CD4-positive, alpha-beta memory T cell (primary cell): ENCODE measurements at regions not wholly inside any gene's neighbourhood (a gene's known extent, or its start where the extent isn't known, plus 50 kb on each side); places are given as distances from the start of the nearest gene placed in this dataset.

ENCODE experiments used
- CTCF ChIA-PET: fragments of 350-600 bp; sonication (Branson Sonifier 250); formaldehyde crosslinking; loops from one replicate; lab custom pipeline; 2021; ENCODE audit warnings: inconsistent platforms; ENCODE audit not compliant: partially characterized antibody; lab: Charles Lee
- POLR2A ChIA-PET: fragments of 350-600 bp; sonication (Branson Sonifier 250); formaldehyde crosslinking; loops from one replicate; lab custom pipeline; 2021; ENCODE audit not compliant: partially characterized antibody; lab: Charles Lee
- DNase-seq, 5 donors: peaks; one replicate each; pipeline versions ENCODE4 v3.0.0 to v3.0.0-alpha.2; 2020 to 2022; ENCODE audit warnings: mixed read lengths in 1 of 5
- H3K27ac ChIP-seq: one replicate; pipeline ENCODE4 v1.7.0; 2013; ENCODE audit warnings: low read depth, low read length
- H3K27me3 ChIP-seq: 2 replicates; pipeline ENCODE4 v1.7.0; 2013; ENCODE audit warnings: mild to moderate bottlenecking, low read length, moderate library complexity; ENCODE audit not compliant: insufficient read depth
- H3K36me3 ChIP-seq: 2 replicates; pipeline ENCODE4 v1.7.0; 2013; ENCODE audit warnings: mild to moderate bottlenecking, low read length, moderate library complexity; ENCODE audit not compliant: insufficient read depth
- H3K4me1 ChIP-seq: 2 replicates; pipeline ENCODE4 v1.7.0; 2013; ENCODE audit warnings: mild to moderate bottlenecking, low read length, moderate library complexity; ENCODE audit not compliant: insufficient read depth
- H3K4me3 ChIP-seq, 2 donors: one replicate each; pipeline ENCODE4 v1.7.0; 2013; ENCODE audit warnings: low read length in 2 of 2, mild to moderate bottlenecking in 1 of 2
- H3K9me3 ChIP-seq, 2 donors: one replicate each; pipeline ENCODE4 v1.7.0; 2013; ENCODE audit warnings: low read length in 2 of 2, control low read depth in 1 of 2; ENCODE audit not compliant: control insufficient read depth in 1 of 2
- H3K27ac Mint-ChIP-seq, 7 donors: one replicate each; pipeline ENCODE4 v1.8.0; 2020 to 2021; ENCODE audit warnings: mixed read lengths in 7 of 7, mild to moderate bottlenecking in 6 of 7, inconsistent platforms in 3 of 7, moderate library complexity in 3 of 7
- H3K27me3 Mint-ChIP-seq, 2 donors: one replicate each; pipeline ENCODE4 v1.8.0; 2020 to 2021; ENCODE audit warnings: mixed read lengths in 2 of 2
- H3K36me3 Mint-ChIP-seq, 2 donors: one replicate each; pipeline ENCODE4 v1.8.0; 2020 to 2021; ENCODE audit warnings: mixed read lengths in 2 of 2, inconsistent platforms in 1 of 2, mild to moderate bottlenecking in 1 of 2
- H3K4me1 Mint-ChIP-seq, 4 donors: one replicate each; pipeline ENCODE4 v1.8.0; 2020 to 2021; ENCODE audit warnings: mixed read lengths in 4 of 4, mild to moderate bottlenecking in 1 of 4
- H3K4me3 Mint-ChIP-seq, 8 donors: one replicate each; pipeline ENCODE4 v1.8.0; 2020 to 2021; ENCODE audit warnings: mixed read lengths in 8 of 8, mild to moderate bottlenecking in 7 of 8, moderate library complexity in 6 of 8, inconsistent platforms in 3 of 8
- H3K9me3 Mint-ChIP-seq, 8 donors: one replicate each; pipeline ENCODE4 v1.8.0; 2020 to 2021; ENCODE audit warnings: mixed read lengths in 8 of 8, mild to moderate bottlenecking in 5 of 8, inconsistent platforms in 3 of 8, moderate library complexity in 1 of 8
- intact Hi-C: fragments of 100-400 bp; cut with micrococcal nuclease; formaldehyde crosslinking; loops from one replicate; pipeline ENCODE4 v1.15.1; 2023

- no peak for DNase-seq
- Mint-ChIP-seq H3K4me1 (no peaks in the 10 kb centered on the region), H3K36me3 (no peaks in the 10 kb centered on the region), H3K27me3 (peaks cover 4 to 5% of the 10 kb centered on the region in 2 donors), H3K4me3 (no peak overlapping the region), H3K9me3 (no peaks in the 10 kb centered on the region), H3K27ac (no peak overlapping the region)
- ChIA-PET POLR2A (no interaction called here), CTCF (no interaction called here)
- H3K27ac ChIP-seq, result no peak overlapping the region
- H3K27me3 ChIP-seq, result no peaks in the 10 kb centered on the region
- H3K4me3 ChIP-seq, result no peak overlapping the region
- intact Hi-C loops, result no loop called here
- no peaks in the 10 kb centered on the region for H3K4me1 ChIP-seq
- no peaks in the 10 kb centered on the region for H3K36me3 ChIP-seq
- H3K9me3 ChIP-seq, result no peaks in the 10 kb centered on the region
Observed at GRCh38 chr2:215517391-215517790, 81.5 kb upstream of the FN1 start.

GRCh38 chr2:215514516-215514915 lies 78.6 kb upstream of the FN1 start:
- no peak overlapping the region for H3K4me3 Mint-ChIP-seq
- ChIA-PET CTCF (no interaction called here), POLR2A (no interaction called here)
- H3K9me3 Mint-ChIP-seq, result no peaks in the 10 kb centered on the region
- no peak for DNase-seq
- no peak overlapping the region for H3K27ac ChIP-seq
- intact Hi-C loops, result no loop called here
- H3K4me3 ChIP-seq, result no peak overlapping the region
- no peaks in the 10 kb centered on the region for H3K4me1 ChIP-seq
- peaks cover 4 to 5% of the 10 kb centered on the region in 2 donors for H3K27me3 Mint-ChIP-seq
- H3K27me3 ChIP-seq, result no peaks in the 10 kb centered on the region
- no peaks in the 10 kb centered on the region for H3K4me1 Mint-ChIP-seq
- no peaks in the 10 kb centered on the region for H3K36me3 Mint-ChIP-seq
- no peak overlapping the region for H3K27ac Mint-ChIP-seq
- H3K9me3 ChIP-seq, result no peaks in the 10 kb centered on the region
- H3K36me3 ChIP-seq, result no peaks in the 10 kb centered on the region

GRCh38 chr2:215511454-215512346 lies 75.8 kb upstream of the FN1 start:
- H3K4me3 Mint-ChIP-seq, result no peak overlapping the region
- H3K9me3 Mint-ChIP-seq, result no peaks in the 10 kb centered on the region
- intact Hi-C loops, result no loop called here
- H3K27ac Mint-ChIP-seq, result no peak overlapping the region
- ChIA-PET CTCF (no interaction called here), POLR2A (no interaction called here)
- H3K4me1 ChIP-seq, result no peaks in the 10 kb centered on the region
- no peak overlapping the region for H3K4me3 ChIP-seq
- H3K9me3 ChIP-seq, result no peaks in the 10 kb centered on the region
- no peaks in the 10 kb centered on the region for H3K36me3 Mint-ChIP-seq
- no peaks in the 10 kb centered on the region for H3K36me3 ChIP-seq
- no peak for DNase-seq
- no peak overlapping the region for H3K27ac ChIP-seq
- H3K4me1 Mint-ChIP-seq, result no peaks in the 10 kb centered on the region
- no peaks in the 10 kb centered on the region for H3K27me3 ChIP-seq
- H3K27me3 Mint-ChIP-seq, result peaks cover 2 to 4% of the 10 kb centered on the region in 2 donors

- Histone ChIP-seq H3K36me3 (no peaks in the 10 kb centered on the region), H3K9me3 (no peaks in the 10 kb centered on the region), H3K4me1 (no peaks in the 10 kb centered on the region), H3K27ac (no peak overlapping the region), H3K4me3 (no peak overlapping the region), H3K27me3 (no peaks in the 10 kb centered on the region)
- peaks cover 2 to 3% of the 10 kb centered on the region in 2 donors for H3K27me3 Mint-ChIP-seq
- H3K4me3 Mint-ChIP-seq, result no peak overlapping the region
- CTCF ChIA-PET, result no interaction called here
- no peaks in the 10 kb centered on the region for H3K4me1 Mint-ChIP-seq
- DNase-seq, result no peak
- intact Hi-C loops, result no loop called here
- POLR2A ChIA-PET, result no interaction called here
- H3K36me3 Mint-ChIP-seq, result no peaks in the 10 kb centered on the region
- no peak overlapping the region for H3K27ac Mint-ChIP-seq
- no peaks in the 10 kb centered on the region for H3K9me3 Mint-ChIP-seq
Observed at GRCh38 chr2:215507836-215508235, 72.0 kb upstream of the FN1 start.

GRCh38 chr2:215507136-215507535 lies 71.3 kb upstream of the FN1 start:
- intact Hi-C loops, result no loop called here
- POLR2A ChIA-PET, result no interaction called here

GRCh38 chr2:215506604-215506990 lies 70.7 kb upstream of the FN1 start:
- no peak overlapping the region for H3K4me3 Mint-ChIP-seq
- H3K9me3 Mint-ChIP-seq, result no peaks in the 10 kb centered on the region
- Histone ChIP-seq H3K4me3 (no peak overlapping the region), H3K4me1 (no peaks in the 10 kb centered on the region), H3K27ac (no peak overlapping the region), H3K36me3 (no peaks in the 10 kb centered on the region), H3K27me3 (no peaks in the 10 kb centered on the region), H3K9me3 (no peaks in the 10 kb centered on the region)
- peaks cover 1 to 3% of the 10 kb centered on the region in 2 donors for H3K27me3 Mint-ChIP-seq
- intact Hi-C loops, result no loop called here
- H3K4me1 Mint-ChIP-seq, result no peaks in the 10 kb centered on the region
- POLR2A ChIA-PET, result no interaction called here
- no peaks in the 10 kb centered on the region for H3K36me3 Mint-ChIP-seq
- CTCF ChIA-PET, result interaction anchor here (0.7 kb wide), 1 partner anchor 162 kb away, joined by 3 read pairs; no protein-coding TSS in a partner anchor
- no peak for DNase-seq
- no peak overlapping the region for H3K27ac Mint-ChIP-seq

More at GRCh38 chr2:215507136-215507535, 71.3 kb upstream of the FN1 start:
- no peak for DNase-seq
- CTCF ChIA-PET, result interaction anchor here (0.7 kb wide), 1 partner anchor 163 kb away, joined by 3 read pairs; no protein-coding TSS in a partner anchor
- Mint-ChIP-seq H3K27me3 (peaks cover 0 to 3% of the 10 kb centered on the region in 2 donors), H3K4me1 (no peaks in the 10 kb centered on the region), H3K36me3 (no peaks in the 10 kb centered on the region), H3K27ac (no peak overlapping the region), H3K9me3 (no peaks in the 10 kb centered on the region), H3K4me3 (no peak overlapping the region)
- Histone ChIP-seq H3K27me3 (no peaks in the 10 kb centered on the region), H3K4me1 (no peaks in the 10 kb centered on the region), H3K9me3 (no peaks in the 10 kb centered on the region), H3K27ac (no peak overlapping the region), H3K36me3 (no peaks in the 10 kb centered on the region), H3K4me3 (no peak overlapping the region)

GRCh38 chr2:215505044-215505786 lies 69.3 kb upstream of the FN1 start:
- Mint-ChIP-seq H3K4me1 (no peaks in the 10 kb centered on the region), H3K4me3 (no peak overlapping the region), H3K27me3 (peaks cover 3 to 4% of the 10 kb centered on the region in 2 donors), H3K36me3 (no peaks in the 10 kb centered on the region), H3K9me3 (no peaks in the 10 kb centered on the region), H3K27ac (no peak overlapping the region)
- Histone ChIP-seq H3K4me3 (no peak overlapping the region), H3K36me3 (no peaks in the 10 kb centered on the region), H3K9me3 (no peaks in the 10 kb centered on the region), H3K27ac (no peak overlapping the region), H3K4me1 (no peaks in the 10 kb centered on the region), H3K27me3 (no peaks in the 10 kb centered on the region)
- ChIA-PET POLR2A (no interaction called here), CTCF (no interaction called here)
- DNase-seq, result no peak
- intact Hi-C loops, result no loop called here
